GM19467 (cell line): ENCODE measurements at regions not wholly inside any gene's neighbourhood (a gene's known extent, or its start where the extent isn't known, plus 50 kb on each side); places are given as distances from the start of the nearest gene placed in this dataset.

Source experiments
- ATAC-seq: cut with Tn5 transposase; IDR thresholded peaks from one replicate; pipeline ENCODE4 v1.9.1; 2021; ENCODE audit warnings: mild to moderate bottlenecking, moderate library complexity; ENCODE audit not compliant: unreplicated experiment

- ATAC-seq, result no peak
Observed at GRCh38 chr4:176843710-176844109, 51.0 kb upstream of the VEGFC start.

GRCh38 chr4:176844448-176844847, 51.7 kb upstream of the VEGFC start:
- no peak for ATAC-seq

DNA sequence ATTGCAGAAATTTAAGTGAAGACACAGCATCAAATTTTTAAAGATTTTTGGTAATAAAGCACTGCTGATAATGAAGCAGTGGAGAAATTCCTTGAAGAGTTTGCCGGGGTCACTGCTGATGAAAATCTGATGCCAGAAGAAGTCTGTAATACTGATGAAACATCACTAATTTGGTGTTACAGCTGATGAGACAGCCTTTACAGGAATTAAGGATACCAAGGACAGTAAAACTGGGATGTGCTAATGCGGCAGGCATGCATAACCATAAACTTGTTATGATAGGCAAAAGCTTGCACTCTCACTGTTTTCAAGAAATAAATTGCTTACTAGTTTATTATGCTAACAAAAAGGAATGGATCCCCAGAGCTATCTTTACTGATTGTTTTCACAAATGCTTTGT, 52.9 kb upstream of the VEGFC start:
- no peak for ATAC-seq

DNA sequence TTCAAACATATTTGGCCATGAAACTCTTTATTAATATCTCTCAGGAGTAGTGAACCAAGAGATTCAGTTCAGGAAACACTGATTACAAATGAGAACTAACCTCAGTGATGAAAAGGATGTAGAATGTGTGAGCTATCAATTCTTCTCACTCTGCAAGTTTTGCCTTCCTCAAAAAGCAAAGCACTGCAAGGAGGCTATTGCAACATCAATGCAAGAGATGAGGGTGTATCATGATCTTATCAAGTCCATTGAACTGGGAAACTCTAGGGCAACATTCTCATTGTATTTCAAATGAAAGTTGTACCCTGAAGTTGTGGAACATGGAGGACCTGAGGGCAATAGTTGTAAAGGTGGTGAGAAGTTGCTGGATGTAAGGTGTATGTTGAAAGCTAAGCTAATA, 56.4 kb upstream of the VEGFC start:
- no peak for ATAC-seq

DNA sequence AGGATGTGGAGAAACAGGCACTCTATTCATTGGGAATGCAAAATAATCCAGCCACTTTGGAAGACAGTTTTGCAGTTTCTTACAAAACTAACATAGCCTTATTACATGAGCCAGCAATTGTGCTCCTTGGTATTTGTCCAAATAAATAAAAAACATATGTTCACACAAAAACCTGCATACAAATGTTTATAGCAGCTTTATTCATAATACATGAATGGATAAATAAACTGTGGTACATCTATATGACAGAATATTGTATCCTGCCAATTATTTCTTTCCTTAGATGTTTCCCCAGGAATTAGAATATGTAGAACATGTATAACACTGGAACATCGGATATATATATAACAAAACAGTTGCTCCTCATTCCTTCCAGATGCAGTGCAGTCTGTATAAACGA, 57.7 kb upstream of the VEGFC start:
- ATAC-seq, result no peak

- no peak for ATAC-seq
Observed at GRCh38 chr4:176856421-176856820, 63.7 kb upstream of the VEGFC start.

GRCh38 chr4:176858839-176859238, 66.1 kb upstream of the VEGFC start:
- ATAC-seq, result no peak

- no peak for ATAC-seq
Observed at GRCh38 chr4:176864238-176864637, 71.5 kb upstream of the VEGFC start.

DNA sequence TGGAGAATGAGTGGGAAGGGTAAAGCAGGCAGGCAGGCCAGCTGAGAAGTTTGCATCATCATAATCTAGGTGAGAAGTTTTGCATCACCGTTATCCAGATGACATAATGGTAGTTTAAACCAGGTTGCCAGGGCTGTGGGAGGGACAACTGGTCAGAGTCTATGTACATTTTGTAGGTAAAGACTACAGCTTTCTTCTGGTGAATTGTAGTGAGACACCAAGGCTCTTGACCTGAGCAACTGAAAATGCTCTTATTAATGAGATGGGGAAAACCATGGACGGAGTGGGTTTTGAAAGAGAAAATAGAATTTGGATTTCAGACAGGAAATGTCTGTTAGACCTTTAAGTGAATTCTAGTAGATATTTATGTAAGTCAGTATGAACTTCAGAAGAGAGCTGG, 76.0 kb upstream of the VEGFC start:
- ATAC-seq, result no peak

- no peak for ATAC-seq
Observed at GRCh38 chr4:176872461-176872860, 79.7 kb upstream of the VEGFC start.

GRCh38 chr4:176874721-176875445, 82.2 kb upstream of the VEGFC start:
- ATAC-seq, result no peak

DNA sequence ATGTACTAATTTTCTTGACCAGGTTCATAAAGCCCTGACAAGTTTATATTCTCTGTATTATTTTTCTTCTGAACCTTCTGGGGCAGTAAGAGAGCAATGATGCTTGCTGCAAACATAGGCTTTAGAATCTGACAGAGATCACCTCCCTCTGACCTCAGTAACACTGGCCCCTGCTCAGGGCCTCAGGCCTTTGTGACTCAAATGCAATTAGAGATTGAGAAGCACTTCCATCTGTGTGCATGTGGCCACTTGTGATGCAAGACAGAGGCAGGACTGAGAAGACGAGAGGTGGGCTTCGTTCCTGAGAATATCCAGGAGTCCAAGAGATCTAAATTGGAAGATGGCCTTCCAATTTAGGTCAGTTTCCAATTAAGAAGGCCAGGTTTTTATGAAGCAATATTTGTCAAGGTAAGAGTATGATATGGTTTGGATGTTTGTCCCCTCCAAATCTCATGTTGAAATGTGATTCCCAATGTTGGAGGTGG, 82.8 kb upstream of the VEGFC start:
- ATAC-seq, result no peak

DNA sequence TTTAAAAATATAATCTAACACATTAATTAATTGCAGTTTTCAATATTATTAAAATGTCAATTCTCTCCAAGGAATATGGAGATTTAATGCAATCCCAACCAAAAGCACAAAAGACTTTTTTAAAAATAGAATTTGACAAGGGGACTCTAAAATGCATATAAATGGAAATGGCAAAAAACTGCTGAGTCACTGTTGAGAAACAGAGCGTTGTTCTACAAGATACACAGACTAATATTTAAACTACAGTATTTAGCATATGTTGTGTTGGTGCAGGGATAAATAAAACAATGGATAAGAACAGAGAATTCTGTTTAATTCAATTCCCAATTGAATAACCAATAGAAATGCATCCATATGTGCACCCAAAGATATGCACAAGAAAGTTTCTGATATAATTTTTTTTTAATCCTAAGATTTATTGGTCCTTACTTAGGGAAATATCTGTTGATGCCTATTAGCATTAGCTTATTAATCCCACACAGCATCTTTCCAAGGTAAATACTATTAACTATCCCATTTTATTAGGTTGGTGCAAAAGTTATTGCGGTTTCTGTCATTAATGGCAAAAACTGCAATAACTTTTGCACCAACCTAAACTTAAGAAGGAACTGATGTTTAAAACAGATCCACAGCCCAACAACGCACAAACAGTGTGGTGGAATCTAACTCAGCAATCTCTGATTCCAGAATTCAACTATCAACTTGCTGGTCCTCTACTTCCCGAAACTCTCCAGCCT, 86.8 kb upstream of the VEGFC start:
- no peak for ATAC-seq

- no peak for ATAC-seq
Observed at GRCh38 chr4:176882206-176882605, 89.5 kb upstream of the VEGFC start.

- no peak for ATAC-seq
Observed at GRCh38 chr4:176883108-176883550, 90.4 kb upstream of the VEGFC start.

DNA sequence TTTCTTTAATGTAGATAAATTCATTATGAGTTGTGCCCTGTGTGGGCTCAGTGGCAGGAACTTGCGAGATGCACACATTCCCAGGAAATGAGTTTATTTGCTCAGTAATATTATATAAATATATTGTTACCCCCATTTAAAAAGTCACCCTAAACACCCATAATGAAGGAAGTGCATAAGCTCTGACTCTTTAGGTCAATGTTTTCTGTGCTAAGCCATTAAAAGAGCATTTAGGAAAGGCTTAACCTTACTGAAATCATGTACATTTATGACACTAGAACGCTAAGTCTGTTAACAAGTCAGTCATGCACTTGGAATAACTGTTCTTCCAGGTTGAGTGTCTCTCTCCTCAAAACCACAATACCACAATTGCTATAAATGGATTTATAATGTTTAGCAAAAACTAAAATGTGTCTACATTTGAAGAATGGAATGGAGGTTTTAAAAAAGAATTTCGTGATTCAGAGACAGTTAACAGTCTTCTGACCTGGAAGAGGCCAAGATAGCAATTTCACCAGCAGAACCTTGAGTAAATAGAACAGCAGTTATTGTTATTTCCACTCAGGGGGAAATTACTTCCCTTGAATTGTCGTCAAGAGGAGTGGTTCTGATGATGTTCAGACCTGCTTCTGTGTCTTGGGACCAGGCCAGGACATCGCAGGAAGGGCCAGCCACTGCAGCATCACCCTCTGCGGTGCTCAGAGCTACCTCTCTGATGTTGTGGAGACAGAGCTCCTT, 91.1 kb upstream of the VEGFC start:
- ATAC-seq, result no peak

DNA sequence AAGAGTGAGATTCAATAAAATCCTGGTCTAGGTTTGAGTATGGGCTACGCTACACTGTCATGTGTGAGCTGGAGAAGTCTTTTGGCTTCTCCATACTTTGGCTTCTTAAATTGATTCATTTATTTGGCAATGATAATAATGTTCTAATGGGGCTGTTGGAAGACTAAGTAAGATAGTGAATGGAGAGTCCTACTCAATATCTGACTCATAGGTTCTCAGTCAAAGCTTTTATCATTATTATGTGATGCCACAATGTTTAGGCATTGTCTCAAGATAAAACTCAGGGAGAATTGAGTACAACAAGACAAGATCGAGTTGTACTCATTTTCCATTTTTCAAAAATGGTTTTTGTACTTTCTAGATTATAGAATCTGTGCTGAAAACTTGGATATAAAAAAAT, 92.5 kb upstream of the VEGFC start:
- no peak for ATAC-seq

- no peak for ATAC-seq
Observed at GRCh38 chr4:176886135-176886534, 93.4 kb upstream of the VEGFC start.

- no peak for ATAC-seq
Observed at GRCh38 chr4:176889776-176890175, 97.1 kb upstream of the VEGFC start.

DNA sequence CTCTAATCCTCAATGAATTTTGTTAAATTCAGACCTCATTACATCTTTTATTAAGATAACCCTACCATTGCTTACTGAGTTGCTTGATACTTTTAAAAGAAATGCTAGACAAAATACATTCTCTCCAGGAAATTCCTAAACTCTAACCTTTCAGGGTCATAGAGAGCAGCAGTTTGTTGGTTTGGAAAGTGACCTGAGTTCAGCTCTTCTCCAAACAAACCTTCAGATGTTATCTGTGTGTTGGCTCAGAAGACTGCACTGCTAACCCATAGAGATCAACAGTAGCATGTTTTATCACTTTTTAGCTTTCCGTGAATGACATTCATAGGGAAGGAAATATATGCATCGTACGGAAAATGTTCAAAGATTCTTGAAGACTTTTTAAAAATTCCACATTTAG, 101.8 kb upstream of the VEGFC start:
- no peak for ATAC-seq

DNA sequence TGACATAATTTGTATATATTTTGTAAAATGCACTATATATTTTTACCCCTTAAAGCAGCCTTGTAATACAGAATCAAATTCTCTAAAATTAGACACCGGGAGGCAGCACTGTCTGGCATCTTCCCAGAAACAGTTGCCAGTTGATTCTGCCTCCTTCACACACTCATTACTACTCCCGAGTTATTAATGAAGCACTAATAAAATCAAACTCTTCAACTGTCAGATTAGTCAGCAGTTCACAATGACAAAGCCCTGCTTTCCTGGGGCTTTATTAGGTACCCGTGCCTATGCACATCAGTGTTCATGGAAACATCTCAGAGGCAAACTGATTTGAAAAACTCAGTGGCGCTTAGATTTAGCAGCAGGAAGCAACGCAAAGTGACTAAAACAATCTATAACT, 103.5 kb upstream of the VEGFC start:
- ATAC-seq, result no peak

DNA sequence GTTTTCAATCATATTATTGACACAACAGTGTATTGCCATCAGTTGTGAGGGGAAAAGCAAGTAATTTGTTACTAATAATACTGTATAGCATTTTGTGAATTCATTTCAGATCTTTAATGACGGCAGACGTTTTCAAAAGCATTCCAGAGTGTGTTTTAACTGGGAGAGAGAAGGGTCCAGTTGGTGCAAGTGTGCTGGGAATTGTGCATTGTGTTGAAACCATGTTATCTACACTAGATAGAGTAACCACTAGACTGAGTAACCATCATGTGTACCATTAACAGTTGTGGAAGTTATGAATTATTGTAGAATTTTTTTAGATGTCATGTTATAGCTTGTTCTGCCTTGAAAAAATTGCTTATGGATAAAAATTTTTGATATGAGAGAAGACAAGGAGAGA, 104.5 kb upstream of the VEGFC start:
- no peak for ATAC-seq
